Transverse colon (tissue), 4 donors: ENCODE measurements at regions not wholly inside any gene's neighbourhood (a gene's known extent, or its start where the extent isn't known, plus 50 kb on each side); places are given as distances from the start of the nearest gene placed in this dataset.

ENCODE experiments used
- DNase-seq: peaks from one replicate; pipeline ENCODE4 v3.0.0-alpha.2; 2019
- H3K27ac ChIP-seq, 4 donors: fragments of 200-600 bp; sonication (generic); 2 replicates each; pipeline ENCODE4 v1.5.1; 2016 to 2018; ENCODE audit warnings: inconsistent platforms in 4 of 4
- H3K27me3 ChIP-seq: fragments of 200-600 bp; sonication (generic); 2 replicates; pipeline ENCODE4 v1.5.1; 2017; ENCODE audit warnings: inconsistent platforms
- H3K36me3 ChIP-seq, 4 donors: fragments of 200-600 bp; sonication (generic); 2 replicates each; pipeline ENCODE4 v1.5.1; 2017 to 2019; ENCODE audit warnings: inconsistent platforms in 4 of 4
- H3K4me1 ChIP-seq, 4 donors: fragments of 200-600 bp; sonication (generic); 2 replicates each; pipeline ENCODE4 v1.5.1; 2017 to 2020; ENCODE audit warnings: inconsistent platforms in 4 of 4
- H3K4me3 ChIP-seq, 4 donors: fragments of 200-600 bp; sonication (generic); 1 replicate in 1 of 4; 2 replicates in 3 of 4; pipeline versions ENCODE4 v1.5.1 to v1.6.1; 2017 to 2019; ENCODE audit warnings: inconsistent platforms in 4 of 4
- H3K9me3 ChIP-seq, 2 donors: fragments of 200-600 bp; sonication (generic); 2 replicates each; pipeline ENCODE4 v1.5.1; 2017 to 2019; ENCODE audit warnings: inconsistent platforms in 2 of 2
- CTCF ChIP-seq, 5 experiments: fragments of 200-600 bp in 3 of 5; fragments of 450-650 bp in 2 of 5; sonication (generic) in 3 of 5; IDR thresholded peaks; 1 replicate in 2 of 5; 2 replicates in 3 of 5; pipeline ENCODE4 v1.5.1; 2016 to 2017; ENCODE audit warnings: antibody characterized with exemption in 5 of 5, inconsistent platforms in 3 of 5, mild to moderate bottlenecking in 2 of 5, moderate library complexity in 1 of 5
- EP300 ChIP-seq: sonication (generic); formaldehyde crosslinking; IDR thresholded peaks from one replicate; pipeline ENCODE4 v1.6.1; 2017; ENCODE audit warnings: antibody characterized with exemption, low read depth
- POLR2A ChIP-seq: fragments of 450-650 bp; IDR thresholded peaks from one replicate; pipeline ENCODE4 v1.6.1; 2016; ENCODE audit warnings: antibody characterized with exemption, mild to moderate bottlenecking, moderate library complexity
- POLR2AphosphoS5 ChIP-seq, 3 donors: sonication (generic); formaldehyde crosslinking; IDR thresholded peaks; one replicate each; pipeline ENCODE4 v1.6.1; 2016; ENCODE audit warnings: antibody characterized with exemption in 3 of 3
- WGBS, 2 donors: methylation state at CpG; one replicate each; pipeline ENCODE4 v1.1.5; 2018; ENCODE audit warnings: low coverage in 1 of 2; 5-methylcytosine and 5-hydroxymethylcytosine counted together
- in situ Hi-C, 4 donors: fragments of 200-750 bp; cut with MboI; loops; one replicate each; pipeline versions ENCODE4 v1.15.0 to v1.15.1; 2017; ENCODE audit warnings: low sequenced_read_pairs in 3 of 4, low pct_ligation_motif_present in 1 of 4, low pct_unique_long_range_greater_than_20kb in 1 of 4
- intact Hi-C: fragments of 100-400 bp; cut with DNase I; formaldehyde crosslinking; loops from one replicate; pipeline ENCODE4 v1.15.1; 2023; ENCODE audit warnings: low total_unique reads

DNA sequence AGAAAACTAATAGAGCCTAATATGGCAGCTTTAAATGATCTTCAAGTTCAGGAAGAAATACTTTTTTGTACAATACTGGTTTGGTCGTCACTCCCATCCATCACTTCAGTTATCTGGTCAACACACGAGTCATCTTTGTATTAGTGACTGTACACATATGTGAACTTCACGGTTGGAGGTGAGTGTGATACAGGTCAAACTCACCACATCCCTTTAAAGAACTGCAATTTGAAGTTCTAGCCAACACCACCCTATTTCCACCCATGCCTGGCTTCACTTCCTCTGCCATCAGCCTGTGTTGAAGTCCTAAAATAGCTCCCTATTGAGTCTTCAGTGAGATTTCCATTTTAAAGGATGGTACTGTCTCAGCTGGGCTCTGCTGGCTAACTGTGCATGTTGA is 361.9 kb downstream of the TXNL1 start:
- H3K9me3 ChIP-seq = no peaks in the 10 kb centered on the region
- H3K27me3 ChIP-seq = no peaks in the 10 kb centered on the region
- no peaks in the 10 kb centered on the region for H3K36me3 ChIP-seq
- H3K27ac ChIP-seq = no peak overlapping the region
- no peaks in the 10 kb centered on the region for H3K4me1 ChIP-seq
- intact Hi-C loops (no loop called here), in situ Hi-C loops (no loop called here)
- TF ChIP-seq POLR2A = no peak
- TF ChIP-seq POLR2AphosphoS5 (IDR thresholded peaks at IDR 0.05) = no peak
- no peak for TF ChIP-seq EP300
- no peak for TF ChIP-seq CTCF (IDR thresholded peaks at IDR 0.05)
- H3K4me3 ChIP-seq = no peak overlapping the region
- 74 to 82% methylated on average over 3 of the region's 3 CpGs for WGBS, 2 donors
- no peak for DNase-seq

GRCh38 chr18:56273541-56274219 is 364.7 kb downstream of the TXNL1 start:
- Histone ChIP-seq H3K9me3 (no peaks in the 10 kb centered on the region), H3K4me3 (no peak overlapping the region), H3K27ac (no peak overlapping the region), H3K36me3 (no peaks in the 10 kb centered on the region), H3K4me1 (no peaks in the 10 kb centered on the region), H3K27me3 (no peaks in the 10 kb centered on the region)
- 56 to 60% methylated on average over 1 of the region's 1 CpG for WGBS, 2 donors
- in situ Hi-C loops = no loop called here
- TF ChIP-seq POLR2A (no peak), EP300 (no peak), POLR2AphosphoS5 (IDR thresholded peaks at IDR 0.05) (no peak), CTCF (IDR thresholded peaks at IDR 0.05) (no peak)
- intact Hi-C loops = no loop called here
- no peak for DNase-seq

DNA sequence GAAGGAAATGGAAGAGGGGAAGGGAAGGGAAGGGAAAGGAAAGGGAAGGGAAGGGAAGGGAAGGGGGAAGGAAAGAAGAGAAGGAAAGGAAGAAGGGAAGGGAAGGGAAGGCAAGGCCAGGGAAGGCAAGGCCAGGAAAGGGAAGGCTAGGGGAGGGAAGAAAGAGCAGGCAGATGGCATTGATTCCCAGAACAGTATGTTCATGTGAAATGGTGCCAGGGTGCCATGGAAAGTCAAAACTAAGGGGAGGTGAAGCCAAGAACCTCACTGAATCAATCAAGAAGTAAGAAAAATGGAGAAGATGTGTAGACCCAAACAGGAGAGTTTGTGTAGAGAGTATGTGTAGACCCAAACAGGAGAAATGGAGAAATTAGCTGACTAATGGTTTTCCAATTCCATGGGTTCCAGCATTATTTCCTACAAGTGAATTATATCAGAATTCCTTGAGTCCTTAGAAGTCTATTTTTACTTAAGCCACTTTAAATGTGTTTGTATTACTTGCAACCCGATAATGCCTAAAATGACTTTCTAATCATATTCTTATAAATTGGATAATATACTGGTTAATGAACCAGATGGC is 367.6 kb downstream of the TXNL1 start:
- Histone ChIP-seq H3K27me3 (no peaks in the 10 kb centered on the region), H3K4me1 (no peaks in the 10 kb centered on the region), H3K9me3 (no peaks in the 10 kb centered on the region), H3K27ac (no peak overlapping the region), H3K36me3 (no peaks in the 10 kb centered on the region), H3K4me3 (no peak overlapping the region)
- DNase-seq = no peak
- in situ Hi-C loops (no loop called here), intact Hi-C loops (no loop called here)
- no peak for TF ChIP-seq POLR2A
- TF ChIP-seq EP300 = no peak
- no peak for TF ChIP-seq POLR2AphosphoS5 (IDR thresholded peaks at IDR 0.05)
- no peak for TF ChIP-seq CTCF (IDR thresholded peaks at IDR 0.05)
- WGBS, 2 donors = 93 to 98% methylated on average over 1 of the region's 1 CpG

DNA sequence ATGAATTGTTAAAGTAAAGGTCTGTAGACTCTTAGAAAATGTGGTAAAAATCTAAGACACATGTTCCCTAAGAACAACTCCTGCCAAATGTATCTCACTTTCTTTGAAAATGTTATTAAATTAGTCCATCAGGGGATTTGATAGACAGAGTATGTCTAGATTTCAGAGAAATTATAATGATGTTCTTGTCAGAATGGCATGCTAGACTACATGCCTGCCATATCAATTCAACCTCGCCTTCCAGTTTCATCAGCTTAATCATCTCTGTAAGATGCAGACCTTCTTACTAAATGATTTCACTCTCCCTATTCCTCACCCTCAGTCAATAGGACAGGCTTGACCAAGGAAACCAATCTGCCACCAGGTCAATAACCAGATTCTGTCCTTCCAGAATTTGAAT is 368.4 kb downstream of the TXNL1 start:
- no peak for DNase-seq
- Histone ChIP-seq H3K27ac (no peak overlapping the region), H3K27me3 (no peaks in the 10 kb centered on the region), H3K4me1 (no peaks in the 10 kb centered on the region), H3K9me3 (no peaks in the 10 kb centered on the region), H3K4me3 (no peak overlapping the region), H3K36me3 (no peaks in the 10 kb centered on the region)
- intact Hi-C loops = no loop called here
- TF ChIP-seq POLR2AphosphoS5 (IDR thresholded peaks at IDR 0.05) (no peak), EP300 (no peak)
- in situ Hi-C loops = no loop called here
- 75 to 87% methylated on average over 1 of the region's 1 CpG for WGBS, 2 donors

DNA sequence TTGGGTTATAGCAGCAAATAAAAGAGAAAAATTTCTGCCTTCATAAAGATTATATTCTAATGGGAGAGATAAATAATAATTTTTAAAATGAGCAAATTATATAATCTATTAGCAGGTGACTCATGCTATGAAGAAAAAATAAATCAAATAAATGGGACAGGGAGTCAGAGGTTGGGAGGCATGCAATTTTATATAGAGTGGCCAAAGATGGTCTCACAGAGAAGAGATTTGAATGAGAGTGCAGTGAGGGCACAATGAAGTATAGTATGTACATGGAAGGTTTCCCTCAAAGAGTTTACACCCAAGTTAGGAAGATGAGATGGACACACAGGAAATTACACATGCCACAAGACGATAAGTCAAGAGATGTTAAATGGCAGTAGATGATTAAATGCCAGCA is 369.4 kb downstream of the TXNL1 start:
- in situ Hi-C loops (no loop called here), intact Hi-C loops (no loop called here)
- Histone ChIP-seq H3K9me3 (no peaks in the 10 kb centered on the region), H3K36me3 (no peaks in the 10 kb centered on the region), H3K4me3 (no peak overlapping the region), H3K4me1 (no peaks in the 10 kb centered on the region), H3K27me3 (no peaks in the 10 kb centered on the region), H3K27ac (no peak overlapping the region)
- DNase-seq = no peak
- 69 to 80% methylated on average over 1 of the region's 1 CpG for WGBS, 2 donors
- TF ChIP-seq POLR2AphosphoS5 (IDR thresholded peaks at IDR 0.05) (no peak), CTCF (IDR thresholded peaks at IDR 0.05) (no peak), EP300 (no peak), POLR2A (no peak)
